Heart right ventricle (tissue), 16 donors: ENCODE measurements at regions not wholly inside any gene's neighbourhood (a gene's known extent, or its start where the extent isn't known, plus 50 kb on each side); places are given as distances from the start of the nearest gene placed in this dataset.
"Not testable (repeated sequence)": the region's sequence is repeated elsewhere in the genome, so short reads cannot be mapped to it uniquely, and the experiment has no call there.

Experiments
- ATAC-seq, 8 donors: fragments of 200-7000 bp; cut with Tn5 transposase; one replicate each; pipeline ENCODE4 v1.9.1; 2020; ENCODE audit warnings: mild to moderate bottlenecking in 8 of 8, moderate library complexity in 8 of 8, moderate number of reproducible peaks in 1 of 8
- DNase-seq, 2 donors: peaks; one replicate each; pipeline ENCODE4 v3.0.0-alpha.2; 2020
- H3K27ac ChIP-seq, 10 donors: fragments of 200-600 bp; sonication (generic) in 2 of 10; one replicate each; pipeline versions ENCODE4 v1.5.0 to v1.8.0; 2020 to 2022; ENCODE audit warnings: mild to moderate bottlenecking in 3 of 10
- H3K27me3 ChIP-seq, 7 donors: fragments of 200-600 bp; one replicate each; pipeline ENCODE4 v1.8.0; 2021 to 2022; ENCODE audit warnings: mild to moderate bottlenecking in 2 of 7
- H3K36me3 ChIP-seq, 9 donors: fragments of 200-600 bp; sonication (generic) in 1 of 9; one replicate each; pipeline versions ENCODE4 v1.5.0 to v1.8.0; 2020 to 2022; ENCODE audit warnings: mild to moderate bottlenecking in 2 of 9
- H3K4me1 ChIP-seq, 9 donors: fragments of 200-600 bp; sonication (generic) in 1 of 9; one replicate each; pipeline versions ENCODE4 v1.5.0 to v1.8.0; 2020 to 2022; ENCODE audit warnings: mild to moderate bottlenecking in 4 of 9
- H3K4me3 ChIP-seq, 10 donors: fragments of 200-600 bp; sonication (generic) in 2 of 10; one replicate each; pipeline versions ENCODE4 v1.5.0 to v1.8.0; 2020 to 2022; ENCODE audit warnings: mild to moderate bottlenecking in 7 of 10, moderate library complexity in 2 of 10
- H3K9me3 ChIP-seq, 11 donors: fragments of 200-600 bp in 10 of 11; sonication (generic) in 2 of 11; one replicate each; pipeline versions ENCODE4 v1.5.0 to v1.8.0; 2013 to 2022; ENCODE audit warnings: mild to moderate bottlenecking in 2 of 11, control low read depth in 1 of 11, moderate library complexity in 1 of 11
- CTCF ChIP-seq, 9 donors: fragments of 200-600 bp; sonication (generic) in 2 of 9; IDR thresholded peaks; one replicate each; pipeline versions ENCODE4 v1.5.0 to v1.8.0; 2021 to 2022; ENCODE audit warnings: antibody characterized with exemption in 9 of 9, mild to moderate bottlenecking in 5 of 9, moderate library complexity in 1 of 9
- WGBS, 2 donors: extraction: QIAGEN DNeasy Blood & Tissue Kit; methylation state at CpG; one replicate each; pipeline ENCODE4 v1.1.7; 2013; ENCODE audit warnings: inconsistent platforms in 1 of 2; 5-methylcytosine and 5-hydroxymethylcytosine counted together
- intact Hi-C, 10 donors: fragments of 100-400 bp; cut with DNase I; formaldehyde crosslinking; loops; one replicate each; pipeline versions ENCODE4 v1.11.1 to v1.14.2; 2022
- donor health status: Arrhythmogenic right ventricular cardiomyopathy.
- donor health status: ischemic (EF 13 %, LVEDD 7.1; RV severe dilation, severe dysfunction).
- donor health status: healthy with polysubstance abuse.
- donor health status: DM: no; HTN: yes; CAD: no.
- donor health status: DM: no; HTN: no; CAD: no.
- donor health status: ischemic (EF 25% LVEDD 6.9; RV normal size, moderate dysfunction).
- donor health status: ischemic (EF 25% LVEDD 5.7; RV mildly dilated, moderate dysfunction).
- donor health status: healthy.
- donor health status: DM: yes; HTN: yes; CAD: no.
- donor health status: Ischemic cardiomyopathy.
- donor health status: ischemic (EF 35%, LVEDD 5.7; RV mildly dilated, moderate dysfunction).
- donor health status: nonischemic (EF 11% LVEDD 7.7; RV severe dilation, severe dysfunction).
- donor health status: DM: yes; HTN: yes; CAD: no.
- donor health status: PGD.
- donor health status: ischemic (EF 29% LVEDD 5.4; RV normal size, mild dysfunction).
- donor health status: nonischemic (EF 23%, LVEDD 6.1; RV moderate dilation, normal function).

GRCh38 chr10:64416011-64416410, 894.8 kb downstream of the REEP3 start:
- intact Hi-C loops, result no loop called here
- WGBS, 2 donors, result 87 to 91% methylated on average over 1 of the region's 1 CpG
- Histone ChIP-seq H3K27ac (no peak overlapping the region), H3K27me3 (no peaks in the 10 kb centered on the region), H3K36me3 (no peaks in the 10 kb centered on the region), H3K4me3 (no peak overlapping the region), H3K4me1 (no peaks in the 10 kb centered on the region), H3K9me3 (no peaks in the 10 kb centered on the region)
- DNase-seq (no peak), ATAC-seq (no peak)
- TF ChIP-seq CTCF (IDR thresholded peaks at IDR 0.05), result no peak

GRCh38 chr10:64419461-64419860, 898.3 kb downstream of the REEP3 start:
- H3K4me3 ChIP-seq, result no peak overlapping the region
- DNase-seq, result no peak
- no peak overlapping the region for H3K27ac ChIP-seq
- 43 to 58% methylated on average over 2 of the region's 2 CpGs for WGBS, 2 donors
- no peaks in the 10 kb centered on the region for H3K36me3 ChIP-seq
- no peaks in the 10 kb centered on the region for H3K9me3 ChIP-seq
- H3K27me3 ChIP-seq, result no peaks in the 10 kb centered on the region
- intact Hi-C loops, result no loop called here
- no peak for ATAC-seq
- H3K4me1 ChIP-seq, result no peaks in the 10 kb centered on the region
- TF ChIP-seq CTCF (IDR thresholded peaks at IDR 0.05), result no peak

- TF ChIP-seq CTCF (IDR thresholded peaks at IDR 0.05), result no peak
- Histone ChIP-seq H3K36me3 (no peaks in the 10 kb centered on the region), H3K27ac (no peak overlapping the region), H3K4me3 (no peak overlapping the region), H3K9me3 (no peaks in the 10 kb centered on the region), H3K27me3 (no peaks in the 10 kb centered on the region), H3K4me1 (no peaks in the 10 kb centered on the region)
- ATAC-seq, result no peak
- WGBS, 2 donors, result 83 to 85% methylated on average over 3 of the region's 3 CpGs
- DNase-seq, result no peak
- intact Hi-C loops, result no loop called here
These were observed 905.5 kb downstream of the REEP3 start for GRCh38 chr10:64426745-64427144.

GRCh38 chr10:64430690-64431323, 909.6 kb downstream of the REEP3 start:
- ATAC-seq (no peak), DNase-seq (no peak)
- WGBS, 2 donors, result 16 to 24% methylated on average over 2 of the region's 2 CpGs
- Histone ChIP-seq H3K9me3 (peaks cover 0 to 5% (median 0%) of the 10 kb centered on the region in 11 donors), H3K4me3 (no peak overlapping the region), H3K27ac (no peak overlapping the region), H3K4me1 (no peaks in the 10 kb centered on the region), H3K36me3 (no peaks in the 10 kb centered on the region), H3K27me3 (no peaks in the 10 kb centered on the region)
- TF ChIP-seq CTCF (IDR thresholded peaks at IDR 0.05), result peak in 1 of 9 donors; percentile 12
- intact Hi-C loops, result no loop called here

GRCh38 chr10:64441872-64442271, 920.7 kb downstream of the REEP3 start:
- ATAC-seq, H3K36me3 ChIP-seq, intact Hi-C loops, H3K27me3 ChIP-seq, H3K4me1 ChIP-seq, H3K4me3 ChIP-seq, H3K9me3 ChIP-seq, DNase-seq, H3K27ac ChIP-seq: not testable (repeated sequence)
- WGBS, 2 donors, result 93 to 95% methylated on average over 14 of the region's 14 CpGs
